HCT116 (cell line): ENCODE measurements at regions not wholly inside any gene's neighbourhood (a gene's known extent, or its start where the extent isn't known, plus 50 kb on each side); places are given as distances from the start of the nearest gene placed in this dataset.

ENCODE experiments used
- EZH2 ChIP-seq: fragments of 200-600 bp; sonication (generic); IDR thresholded peaks from 2 replicates; pipeline ENCODE4 v1.6.1; 2017; ENCODE audit warnings: antibody characterized with exemption, mixed run types
- EZH2phosphoT487 ChIP-seq: fragments of 200-600 bp; IDR thresholded peaks from 2 replicates; pipeline ENCODE4 v1.6.1; 2018; ENCODE audit warnings: antibody characterized with exemption, borderline replicate concordance
- POLR2A ChIP-seq: IDR thresholded peaks from 2 replicates; pipeline ENCODE4 v1.7.0; 2011; ENCODE audit warnings: borderline replicate concordance; ENCODE audit not compliant: insufficient read depth, insufficient read length; ENCODE audit errors: extremely low read depth
- SP1 ChIP-seq: IDR thresholded peaks from 2 replicates; pipeline ENCODE4 v1.6.1; 2012; ENCODE audit warnings: low read depth
- TCF7L2 ChIP-seq: IDR thresholded peaks from 2 replicates; pipeline ENCODE4 v1.7.0; 2011; ENCODE audit warnings: borderline replicate concordance, inconsistent platforms; ENCODE audit not compliant: insufficient read depth, insufficient read length; ENCODE audit errors: extremely low read depth
- ZFX ChIP-seq: fragments of 450-650 bp; IDR thresholded peaks from 2 replicates; pipeline ENCODE4 v1.6.1; 2017
- ZNF274 ChIP-seq: fragments of 200-500 bp; sonication (Bioruptor generic); IDR thresholded peaks from 2 replicates; pipeline ENCODE4 v1.6.1; 2014; ENCODE audit warnings: mild to moderate bottlenecking, low read depth, low read length, inconsistent platforms
- TF ChIP-seq, protein P1 (sequence below), 3 experiments: fragments of 200-600 bp in 1 of 3; sonication (generic) in 1 of 3; IDR thresholded peaks in 2 of 3; conservative IDR thresholded peaks in 1 of 3; 2 replicates each; pipeline ENCODE4 v1.5.1; 2012 to 2017; ENCODE audit warnings: low read depth in 2 of 3, low read length in 2 of 3, antibody characterized with exemption in 1 of 3, borderline replicate concordance in 1 of 3, control low read depth in 1 of 3, mild to moderate bottlenecking in 1 of 3, mixed read lengths in 1 of 3, mixed run types in 1 of 3, moderate library complexity in 1 of 3; ENCODE audit not compliant: insufficient read depth in 1 of 3
- TF ChIP-seq, protein P2 (sequence below): IDR thresholded peaks from 2 replicates; pipeline ENCODE4 v1.6.1; 2012; ENCODE audit warnings: low read depth
- TF ChIP-seq, protein P3 (sequence below): IDR thresholded peaks from 2 replicates; pipeline ENCODE4 v1.6.1; 2012

DNA sequence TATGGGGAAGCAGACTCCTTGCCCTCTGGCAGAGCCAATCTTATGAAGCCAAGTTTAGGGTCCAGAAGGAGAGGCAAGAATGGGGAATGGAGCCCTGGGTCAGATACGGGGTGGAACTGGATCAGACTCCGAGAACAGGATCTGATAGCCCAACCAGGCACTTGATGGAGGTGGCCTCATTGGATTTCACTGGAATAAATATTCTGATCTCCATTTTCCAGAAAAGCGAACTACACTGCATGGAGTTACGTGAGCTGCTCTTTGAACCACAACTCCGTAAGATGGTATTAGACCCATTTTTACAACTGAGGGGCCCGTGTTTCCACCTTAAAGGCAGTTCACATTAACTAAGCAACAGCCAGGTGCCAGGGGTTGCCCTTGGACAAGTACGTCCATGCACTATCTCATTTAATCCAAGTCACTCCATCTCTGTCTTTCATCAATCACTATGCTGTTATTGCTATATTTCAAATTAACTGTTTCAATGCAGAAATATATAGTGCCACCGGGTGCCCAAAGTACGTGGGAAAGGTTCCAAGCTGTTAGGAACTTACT is 155.2 kb downstream of the BCL11B start:
- TF ChIP-seq, protein P1, sequence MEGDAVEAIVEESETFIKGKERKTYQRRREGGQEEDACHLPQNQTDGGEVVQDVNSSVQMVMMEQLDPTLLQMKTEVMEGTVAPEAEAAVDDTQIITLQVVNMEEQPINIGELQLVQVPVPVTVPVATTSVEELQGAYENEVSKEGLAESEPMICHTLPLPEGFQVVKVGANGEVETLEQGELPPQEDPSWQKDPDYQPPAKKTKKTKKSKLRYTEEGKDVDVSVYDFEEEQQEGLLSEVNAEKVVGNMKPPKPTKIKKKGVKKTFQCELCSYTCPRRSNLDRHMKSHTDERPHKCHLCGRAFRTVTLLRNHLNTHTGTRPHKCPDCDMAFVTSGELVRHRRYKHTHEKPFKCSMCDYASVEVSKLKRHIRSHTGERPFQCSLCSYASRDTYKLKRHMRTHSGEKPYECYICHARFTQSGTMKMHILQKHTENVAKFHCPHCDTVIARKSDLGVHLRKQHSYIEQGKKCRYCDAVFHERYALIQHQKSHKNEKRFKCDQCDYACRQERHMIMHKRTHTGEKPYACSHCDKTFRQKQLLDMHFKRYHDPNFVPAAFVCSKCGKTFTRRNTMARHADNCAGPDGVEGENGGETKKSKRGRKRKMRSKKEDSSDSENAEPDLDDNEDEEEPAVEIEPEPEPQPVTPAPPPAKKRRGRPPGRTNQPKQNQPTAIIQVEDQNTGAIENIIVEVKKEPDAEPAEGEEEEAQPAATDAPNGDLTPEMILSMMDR (IDR thresholded peaks at IDR 0.05 in 2 of 3, conservative IDR thresholded peaks at IDR 0.05 in 1 of 3; ENCODE audit: borderline replicate concordance in 1 of 3, insufficient read depth in 1 of 3, low read depth in 2 of 3, low read length in 2 of 3), result no peak
- TF ChIP-seq TCF7L2 (no peak), EZH2 (no peak), POLR2A (no peak), SP1 (no peak), ZFX (no peak), EZH2phosphoT487 (no peak), ZNF274 (no peak)
- TF ChIP-seq, protein P2, sequence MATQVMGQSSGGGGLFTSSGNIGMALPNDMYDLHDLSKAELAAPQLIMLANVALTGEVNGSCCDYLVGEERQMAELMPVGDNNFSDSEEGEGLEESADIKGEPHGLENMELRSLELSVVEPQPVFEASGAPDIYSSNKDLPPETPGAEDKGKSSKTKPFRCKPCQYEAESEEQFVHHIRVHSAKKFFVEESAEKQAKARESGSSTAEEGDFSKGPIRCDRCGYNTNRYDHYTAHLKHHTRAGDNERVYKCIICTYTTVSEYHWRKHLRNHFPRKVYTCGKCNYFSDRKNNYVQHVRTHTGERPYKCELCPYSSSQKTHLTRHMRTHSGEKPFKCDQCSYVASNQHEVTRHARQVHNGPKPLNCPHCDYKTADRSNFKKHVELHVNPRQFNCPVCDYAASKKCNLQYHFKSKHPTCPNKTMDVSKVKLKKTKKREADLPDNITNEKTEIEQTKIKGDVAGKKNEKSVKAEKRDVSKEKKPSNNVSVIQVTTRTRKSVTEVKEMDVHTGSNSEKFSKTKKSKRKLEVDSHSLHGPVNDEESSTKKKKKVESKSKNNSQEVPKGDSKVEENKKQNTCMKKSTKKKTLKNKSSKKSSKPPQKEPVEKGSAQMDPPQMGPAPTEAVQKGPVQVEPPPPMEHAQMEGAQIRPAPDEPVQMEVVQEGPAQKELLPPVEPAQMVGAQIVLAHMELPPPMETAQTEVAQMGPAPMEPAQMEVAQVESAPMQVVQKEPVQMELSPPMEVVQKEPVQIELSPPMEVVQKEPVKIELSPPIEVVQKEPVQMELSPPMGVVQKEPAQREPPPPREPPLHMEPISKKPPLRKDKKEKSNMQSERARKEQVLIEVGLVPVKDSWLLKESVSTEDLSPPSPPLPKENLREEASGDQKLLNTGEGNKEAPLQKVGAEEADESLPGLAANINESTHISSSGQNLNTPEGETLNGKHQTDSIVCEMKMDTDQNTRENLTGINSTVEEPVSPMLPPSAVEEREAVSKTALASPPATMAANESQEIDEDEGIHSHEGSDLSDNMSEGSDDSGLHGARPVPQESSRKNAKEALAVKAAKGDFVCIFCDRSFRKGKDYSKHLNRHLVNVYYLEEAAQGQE, result no peak
- TF ChIP-seq, protein P3, sequence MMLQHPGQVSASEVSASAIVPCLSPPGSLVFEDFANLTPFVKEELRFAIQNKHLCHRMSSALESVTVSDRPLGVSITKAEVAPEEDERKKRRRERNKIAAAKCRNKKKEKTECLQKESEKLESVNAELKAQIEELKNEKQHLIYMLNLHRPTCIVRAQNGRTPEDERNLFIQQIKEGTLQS, result no peak
